Thyroid gland (tissue), 4 donors: ENCODE measurements at regions not wholly inside any gene's neighbourhood (a gene's known extent, or its start where the extent isn't known, plus 50 kb on each side); places are given as distances from the start of the nearest gene placed in this dataset.

Experiments
- DNase-seq, 2 donors: peaks; one replicate each; pipeline ENCODE4 v3.0.0-alpha.2; 2019
- H3K27ac ChIP-seq, 3 donors: fragments of 200-600 bp; sonication (generic); 1 replicate in 2 of 3; 2 replicates in 1 of 3; pipeline ENCODE4 v1.5.1; 2016 to 2019; ENCODE audit warnings: mild to moderate bottlenecking in 1 of 3, moderate library complexity in 1 of 3
- H3K27me3 ChIP-seq: fragments of 200-600 bp; sonication (generic); one replicate; pipeline ENCODE4 v1.5.1; 2019
- H3K36me3 ChIP-seq, 2 donors: fragments of 200-600 bp; sonication (generic); one replicate each; pipeline ENCODE4 v1.5.1; 2016 to 2019
- H3K4me1 ChIP-seq, 2 donors: fragments of 200-600 bp; sonication (generic); one replicate each; pipeline ENCODE4 v1.5.1; 2017 to 2019
- H3K4me3 ChIP-seq, 3 donors: fragments of 200-600 bp; sonication (generic); replicated peaks in 1 of 3; 1 replicate in 2 of 3; 2 replicates in 1 of 3; pipeline ENCODE4 v1.5.1; 2016; ENCODE audit warnings: mild to moderate bottlenecking in 1 of 3
- H3K9me3 ChIP-seq: fragments of 200-600 bp; sonication (generic); one replicate; pipeline ENCODE4 v1.5.1; 2017
- CTCF ChIP-seq, 6 experiments: fragments of 200-600 bp in 3 of 6; fragments of 450-650 bp in 3 of 6; sonication (generic) in 3 of 6; IDR thresholded peaks; one replicate each; pipeline ENCODE4 v1.5.1; 2016 to 2019; ENCODE audit warnings: antibody characterized with exemption in 6 of 6, mild to moderate bottlenecking in 2 of 6, inconsistent platforms in 1 of 6, moderate library complexity in 1 of 6
- POLR2A ChIP-seq, 2 donors: fragments of 450-650 bp; IDR thresholded peaks; one replicate each; pipeline ENCODE4 v1.6.1; 2017; ENCODE audit warnings: antibody characterized with exemption in 2 of 2, mild to moderate bottlenecking in 2 of 2, moderate library complexity in 1 of 2
- WGBS, 2 donors: methylation state at CpG; one replicate each; pipeline ENCODE4 v1.1.5; 2017; 5-methylcytosine and 5-hydroxymethylcytosine counted together
- intact Hi-C: fragments of 100-400 bp; cut with DNase I; formaldehyde crosslinking; loops from one replicate; pipeline ENCODE4 v1.15.1; 2023

DNA sequence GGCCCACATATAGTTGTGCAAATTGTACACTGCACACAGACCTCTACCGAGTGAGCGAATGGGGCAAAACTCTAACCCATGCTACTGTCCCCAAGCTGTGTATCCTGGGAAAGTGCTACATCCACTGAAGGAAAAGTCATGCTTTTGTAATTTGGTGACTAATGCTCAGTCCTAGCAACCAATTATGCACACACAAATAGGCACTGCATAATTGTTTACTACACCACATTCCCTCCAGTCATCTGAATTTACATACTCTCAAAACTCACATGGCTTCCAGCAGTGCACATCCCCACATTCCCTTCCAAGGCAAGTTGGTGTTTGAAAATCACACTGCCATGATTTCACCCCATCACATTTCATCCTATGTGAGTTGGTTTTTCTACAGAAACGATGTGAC, 125.9 kb upstream of the OSMR start:
- 85 to 93% methylated on average over 3 of the region's 3 CpGs for WGBS, 2 donors
- TF ChIP-seq POLR2A (IDR thresholded peaks at IDR 0.05): no peak
- TF ChIP-seq CTCF (IDR thresholded peaks at IDR 0.05): no peak
- no peaks in the 10 kb centered on the region for H3K36me3 ChIP-seq
- no peaks in the 10 kb centered on the region for H3K9me3 ChIP-seq
- H3K4me3 ChIP-seq: no peak overlapping the region
- no peak for DNase-seq
- no peaks in the 10 kb centered on the region for H3K27me3 ChIP-seq
- no peaks in the 10 kb centered on the region for H3K4me1 ChIP-seq
- H3K27ac ChIP-seq: no peak overlapping the region
- intact Hi-C loops: no loop called here

- Histone ChIP-seq H3K4me1 (no peaks in the 10 kb centered on the region), H3K36me3 (no peaks in the 10 kb centered on the region), H3K27ac (no peak overlapping the region), H3K27me3 (no peaks in the 10 kb centered on the region), H3K9me3 (no peaks in the 10 kb centered on the region), H3K4me3 (no peak overlapping the region)
- intact Hi-C loops: no loop called here
- DNase-seq: no peak
- no peak for TF ChIP-seq POLR2A (IDR thresholded peaks at IDR 0.05)
- no peak for TF ChIP-seq CTCF (IDR thresholded peaks at IDR 0.05)
- 66 to 71% methylated on average over 6 of the region's 6 CpGs for WGBS, 2 donors
Observed at GRCh38 chr5:38720554-38721361, 125.1 kb upstream of the OSMR start.

DNA sequence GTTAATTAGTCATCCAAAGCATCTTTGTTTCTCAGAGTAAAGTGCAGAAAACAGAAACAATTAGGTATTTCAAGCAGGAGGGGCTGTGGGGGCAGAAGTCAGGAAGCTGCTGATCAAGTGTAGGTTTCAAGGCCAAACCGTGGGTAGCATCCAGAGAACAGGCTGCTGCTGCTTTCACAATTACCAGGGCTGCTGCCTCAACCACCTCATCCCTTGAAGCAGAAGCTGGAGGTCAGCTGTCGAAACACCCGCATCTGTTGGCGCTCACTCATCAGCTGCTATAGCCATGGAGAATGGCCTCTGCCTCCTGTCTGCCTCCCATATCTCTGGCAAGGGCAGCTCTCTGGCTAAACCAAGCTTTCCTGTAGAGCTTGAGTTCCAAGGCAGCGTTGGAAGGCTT, 122.9 kb upstream of the OSMR start:
- intact Hi-C loops: no loop called here
- no peak for DNase-seq
- 72 to 75% methylated on average over 5 of the region's 5 CpGs for WGBS, 2 donors
- Histone ChIP-seq H3K27ac (no peak overlapping the region), H3K4me3 (no peak overlapping the region), H3K27me3 (no peaks in the 10 kb centered on the region), H3K4me1 (no peaks in the 10 kb centered on the region), H3K36me3 (no peaks in the 10 kb centered on the region), H3K9me3 (no peaks in the 10 kb centered on the region)
- no peak for TF ChIP-seq POLR2A (IDR thresholded peaks at IDR 0.05)
- no peak for TF ChIP-seq CTCF (IDR thresholded peaks at IDR 0.05)

DNA sequence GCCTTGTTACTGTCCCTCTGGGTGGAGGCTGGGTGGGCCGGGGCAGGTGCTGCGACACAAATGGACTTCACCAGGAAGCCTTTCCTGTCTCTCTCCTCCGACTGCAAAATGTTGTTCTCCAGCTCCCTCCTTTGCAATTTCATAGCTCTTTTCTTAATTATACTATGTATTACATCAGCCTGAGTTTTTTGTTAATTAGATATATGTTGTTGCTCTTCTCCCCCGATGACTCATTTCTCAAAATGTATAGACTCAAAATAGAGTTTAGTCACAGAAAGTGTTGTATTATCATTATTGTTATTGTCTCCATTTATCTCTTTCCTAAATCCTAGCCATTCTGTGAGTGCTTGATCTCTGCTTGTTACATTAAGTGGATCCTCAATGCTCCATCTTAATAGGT, 122.4 kb upstream of the OSMR start:
- 90 to 95% methylated on average over 4 of the region's 4 CpGs for WGBS, 2 donors
- Histone ChIP-seq H3K4me3 (no peak overlapping the region), H3K27ac (no peak overlapping the region), H3K4me1 (no peaks in the 10 kb centered on the region), H3K27me3 (no peaks in the 10 kb centered on the region), H3K36me3 (no peaks in the 10 kb centered on the region), H3K9me3 (no peaks in the 10 kb centered on the region)
- DNase-seq: no peak
- intact Hi-C loops: no loop called here
- TF ChIP-seq CTCF (IDR thresholded peaks at IDR 0.05): no peak
- TF ChIP-seq POLR2A (IDR thresholded peaks at IDR 0.05): no peak

GRCh38 chr5:38724301-38725030, 121.3 kb upstream of the OSMR start:
- intact Hi-C loops: no loop called here
- no peak for DNase-seq
- no peak overlapping the region for H3K4me3 ChIP-seq
- TF ChIP-seq POLR2A (IDR thresholded peaks at IDR 0.05) (no peak), CTCF (IDR thresholded peaks at IDR 0.05) (no peak)
- H3K27me3 ChIP-seq: no peaks in the 10 kb centered on the region
- H3K27ac ChIP-seq: no peak overlapping the region
- H3K4me1 ChIP-seq: no peaks in the 10 kb centered on the region
- H3K9me3 ChIP-seq: no peaks in the 10 kb centered on the region
- 80 to 94% methylated on average over 2 of the region's 2 CpGs for WGBS, 2 donors
- H3K36me3 ChIP-seq: no peaks in the 10 kb centered on the region
